GM18499 (cell line): ENCODE measurements at regions not wholly inside any gene's neighbourhood (a gene's known extent, or its start where the extent isn't known, plus 50 kb on each side); places are given as distances from the start of the nearest gene placed in this dataset.

Experiments used
- ATAC-seq: cut with Tn5 transposase; IDR thresholded peaks from one replicate; pipeline ENCODE4 v1.9.1; 2021; ENCODE audit warnings: moderate number of reproducible peaks; ENCODE audit not compliant: insufficient read depth, unreplicated experiment

GRCh38 chr5:34604119-34604675 is 51.9 kb upstream of the RAI14 start:
- no peak for ATAC-seq

- no peak for ATAC-seq
These were observed 50.0 kb upstream of the RAI14 start for GRCh38 chr5:34606101-34606500.
